GM18868 (cell line): ENCODE measurements at regions not wholly inside any gene's neighbourhood (a gene's known extent, or its start where the extent isn't known, plus 50 kb on each side); places are given as distances from the start of the nearest gene placed in this dataset.

Experiments used
- ATAC-seq: cut with Tn5 transposase; IDR thresholded peaks from one replicate; pipeline ENCODE4 v1.9.1; 2021; ENCODE audit warnings: mild to moderate bottlenecking, moderate library complexity; ENCODE audit not compliant: unreplicated experiment

- no peak for ATAC-seq
Observed at GRCh38 chr20:16220826-16221225, 352.4 kb downstream of the KIF16B start.

GRCh38 chr20:16219182-16219581 lies 354.1 kb downstream of the KIF16B start:
- no peak for ATAC-seq

- ATAC-seq, result no peak
Observed at GRCh38 chr20:16216914-16217230, 356.4 kb downstream of the KIF16B start.

GRCh38 chr20:16216227-16216913 lies 356.9 kb downstream of the KIF16B start:
- no peak for ATAC-seq

- no peak for ATAC-seq
Observed at GRCh38 chr20:16215041-16215440, 358.2 kb downstream of the KIF16B start.

- no peak for ATAC-seq
Observed at GRCh38 chr20:16212790-16213189, 360.5 kb downstream of the KIF16B start.

GRCh38 chr20:16209951-16210361 lies 363.3 kb downstream of the KIF16B start:
- no peak for ATAC-seq

- no peak for ATAC-seq
Observed at GRCh38 chr20:16209357-16209756, 363.9 kb downstream of the KIF16B start.

- no peak for ATAC-seq
Observed at GRCh38 chr20:16208443-16208842, 364.8 kb downstream of the KIF16B start.

- ATAC-seq, result no peak
Observed at GRCh38 chr20:16206817-16207216, 366.4 kb downstream of the KIF16B start.

- no peak for ATAC-seq
Observed at GRCh38 chr20:16205507-16205906, 367.7 kb downstream of the KIF16B start.

- ATAC-seq, result no peak
Observed at GRCh38 chr20:16203096-16203495, 370.2 kb downstream of the KIF16B start.

GRCh38 chr20:16201191-16201590 lies 372.1 kb downstream of the KIF16B start:
- no peak for ATAC-seq

- ATAC-seq, result no peak
Observed at GRCh38 chr20:16197696-16198095, 375.6 kb downstream of the KIF16B start.

- ATAC-seq, result no peak
Observed at GRCh38 chr20:16195671-16196070, 377.6 kb downstream of the KIF16B start.

- ATAC-seq, result no peak
Observed at GRCh38 chr20:16194617-16195360, 378.5 kb downstream of the KIF16B start.

GRCh38 chr20:16191496-16191895 lies 381.8 kb downstream of the KIF16B start:
- ATAC-seq, result no peak

GRCh38 chr20:16189371-16189770 lies 383.9 kb downstream of the KIF16B start:
- ATAC-seq, result no peak

- ATAC-seq, result no peak
Observed at GRCh38 chr20:16187956-16188616, 385.2 kb downstream of the KIF16B start.

- no peak for ATAC-seq
Observed at GRCh38 chr20:16179919-16180318, 393.3 kb downstream of the KIF16B start.

- no peak for ATAC-seq
Observed at GRCh38 chr20:16179371-16179770, 393.9 kb downstream of the KIF16B start.

GRCh38 chr20:16178546-16179135 lies 394.6 kb downstream of the KIF16B start:
- no peak for ATAC-seq
